SK-N-SH (cell line): ENCODE measurements at regions not wholly inside any gene's neighbourhood (a gene's known extent, or its start where the extent isn't known, plus 50 kb on each side); places are given as distances from the start of the nearest gene placed in this dataset.

Experiments used
- EP300 ChIP-seq, 2 experiments: IDR thresholded peaks; 2 replicates each; pipeline versions ENCODE4 v1.4.0 to v1.6.1; 2012; ENCODE audit warnings: borderline replicate concordance in 1 of 2, low read depth in 1 of 2, low read length in 1 of 2
- GABPA ChIP-seq: IDR thresholded peaks from 2 replicates; pipeline ENCODE4 v1.4.0; 2012; ENCODE audit warnings: low read depth, mild to moderate bottlenecking
- TEAD4 ChIP-seq: IDR thresholded peaks from 2 replicates; pipeline ENCODE4 v1.4.0; 2012; ENCODE audit warnings: mild to moderate bottlenecking, borderline replicate concordance; ENCODE audit not compliant: insufficient read depth
- TF ChIP-seq, protein P1 (sequence below): fragments of 200-600 bp; sonication (generic); IDR thresholded peaks from 2 replicates; pipeline ENCODE4 v1.6.1; 2017; ENCODE audit warnings: antibody characterized with exemption, mild to moderate bottlenecking, moderate library complexity

DNA sequence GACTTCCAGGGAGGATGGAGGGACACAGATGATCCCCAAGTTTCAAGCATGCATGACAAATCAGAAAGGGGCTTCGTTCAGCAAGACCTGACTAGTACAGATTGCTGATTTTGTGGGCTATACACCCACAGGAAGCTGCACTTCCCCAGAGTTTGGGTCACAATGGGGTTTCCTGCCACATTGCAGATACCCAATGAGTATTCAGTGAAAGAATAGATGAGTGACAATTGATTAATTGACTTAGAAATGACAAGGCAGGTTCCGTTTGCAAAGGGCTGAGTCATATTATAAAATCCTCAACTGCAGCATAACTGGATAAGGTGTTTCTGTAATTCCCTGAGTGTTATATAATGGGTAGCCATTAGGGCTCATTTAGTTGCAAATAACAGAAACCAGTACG lies 146.6 kb upstream of the TBL1X start:
- TF ChIP-seq, protein P1, sequence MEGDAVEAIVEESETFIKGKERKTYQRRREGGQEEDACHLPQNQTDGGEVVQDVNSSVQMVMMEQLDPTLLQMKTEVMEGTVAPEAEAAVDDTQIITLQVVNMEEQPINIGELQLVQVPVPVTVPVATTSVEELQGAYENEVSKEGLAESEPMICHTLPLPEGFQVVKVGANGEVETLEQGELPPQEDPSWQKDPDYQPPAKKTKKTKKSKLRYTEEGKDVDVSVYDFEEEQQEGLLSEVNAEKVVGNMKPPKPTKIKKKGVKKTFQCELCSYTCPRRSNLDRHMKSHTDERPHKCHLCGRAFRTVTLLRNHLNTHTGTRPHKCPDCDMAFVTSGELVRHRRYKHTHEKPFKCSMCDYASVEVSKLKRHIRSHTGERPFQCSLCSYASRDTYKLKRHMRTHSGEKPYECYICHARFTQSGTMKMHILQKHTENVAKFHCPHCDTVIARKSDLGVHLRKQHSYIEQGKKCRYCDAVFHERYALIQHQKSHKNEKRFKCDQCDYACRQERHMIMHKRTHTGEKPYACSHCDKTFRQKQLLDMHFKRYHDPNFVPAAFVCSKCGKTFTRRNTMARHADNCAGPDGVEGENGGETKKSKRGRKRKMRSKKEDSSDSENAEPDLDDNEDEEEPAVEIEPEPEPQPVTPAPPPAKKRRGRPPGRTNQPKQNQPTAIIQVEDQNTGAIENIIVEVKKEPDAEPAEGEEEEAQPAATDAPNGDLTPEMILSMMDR: no peak
- TF ChIP-seq TEAD4: no peak
- TF ChIP-seq GABPA: no peak
- no peak for TF ChIP-seq EP300 (IDR thresholded peaks at IDR 0.05; ENCODE audit: borderline replicate concordance in 1 of 2, low read depth in 1 of 2, low read length in 1 of 2)
